ENCODE measurements at regions not wholly inside any gene's neighbourhood (a gene's known extent, or its start where the extent isn't known, plus 50 kb on each side); places are given as distances from the start of the nearest gene placed in this dataset.

DNA sequence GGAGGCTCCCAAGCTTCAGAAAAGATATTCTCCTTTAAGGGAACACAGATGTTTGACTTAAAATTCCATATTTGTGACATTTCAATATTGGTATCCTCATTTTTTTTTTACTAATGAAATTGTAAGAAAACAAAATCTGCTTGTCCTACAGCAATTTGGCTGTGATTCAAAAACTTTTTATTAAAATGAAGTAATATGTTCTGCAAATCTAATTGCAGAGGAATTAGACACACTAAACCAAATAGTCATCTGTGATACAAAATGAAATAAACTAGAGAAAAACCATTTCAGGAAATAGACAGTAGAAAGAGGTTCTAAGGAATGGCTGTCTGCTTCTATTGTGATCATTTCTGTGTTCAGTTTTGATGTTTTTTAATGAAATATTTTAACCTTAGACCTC, 50.1 kb upstream of the HIF1A start:
- BruUV-seq (replicated peaks) = no TSS peak
- DNase-seq (ENCODE audit: unreplicated experiment) = no peak
- no peak overlapping the region for H3K4me3 Mint-ChIP-seq (ENCODE audit: unreplicated experiment)
- peaks cover 49% of the 10 kb centered on the region for H3K4me1 Mint-ChIP-seq (ENCODE audit: insufficient read depth, unreplicated experiment)
- TF ChIP-seq, protein P1, sequence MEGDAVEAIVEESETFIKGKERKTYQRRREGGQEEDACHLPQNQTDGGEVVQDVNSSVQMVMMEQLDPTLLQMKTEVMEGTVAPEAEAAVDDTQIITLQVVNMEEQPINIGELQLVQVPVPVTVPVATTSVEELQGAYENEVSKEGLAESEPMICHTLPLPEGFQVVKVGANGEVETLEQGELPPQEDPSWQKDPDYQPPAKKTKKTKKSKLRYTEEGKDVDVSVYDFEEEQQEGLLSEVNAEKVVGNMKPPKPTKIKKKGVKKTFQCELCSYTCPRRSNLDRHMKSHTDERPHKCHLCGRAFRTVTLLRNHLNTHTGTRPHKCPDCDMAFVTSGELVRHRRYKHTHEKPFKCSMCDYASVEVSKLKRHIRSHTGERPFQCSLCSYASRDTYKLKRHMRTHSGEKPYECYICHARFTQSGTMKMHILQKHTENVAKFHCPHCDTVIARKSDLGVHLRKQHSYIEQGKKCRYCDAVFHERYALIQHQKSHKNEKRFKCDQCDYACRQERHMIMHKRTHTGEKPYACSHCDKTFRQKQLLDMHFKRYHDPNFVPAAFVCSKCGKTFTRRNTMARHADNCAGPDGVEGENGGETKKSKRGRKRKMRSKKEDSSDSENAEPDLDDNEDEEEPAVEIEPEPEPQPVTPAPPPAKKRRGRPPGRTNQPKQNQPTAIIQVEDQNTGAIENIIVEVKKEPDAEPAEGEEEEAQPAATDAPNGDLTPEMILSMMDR (IDR thresholded peaks at IDR 0.05; ENCODE audit: unreplicated experiment) = no peak
- CTCF ChIA-PET = no interaction called here
- POLR2A ChIA-PET = interaction anchor here (0.7 to 2.1 kb wide), 2 partner anchors 20 to 25 kb away, joined by 3 to 5 read pairs; no protein-coding TSS in a partner anchor
- H3K27ac Mint-ChIP-seq (ENCODE audit: low read depth, unreplicated experiment) = no peak overlapping the region
- no peaks in the 10 kb centered on the region for H3K27me3 Mint-ChIP-seq (ENCODE audit: insufficient read depth, unreplicated experiment)
- H3K36me3 Mint-ChIP-seq (ENCODE audit: insufficient read depth, unreplicated experiment) = no peaks in the 10 kb centered on the region
- intact Hi-C loops (cut with micrococcal nuclease) = no loop called here
- no peaks in the 10 kb centered on the region for H3K9me3 Mint-ChIP-seq (ENCODE audit: unreplicated experiment)

All from MCF 10A (cell line).